ENCODE measurements at regions not wholly inside any gene's neighbourhood (a gene's known extent, or its start where the extent isn't known, plus 50 kb on each side); places are given as distances from the start of the nearest gene placed in this dataset.

- TF ChIP-seq CTCF (conservative IDR thresholded peaks at IDR 0.05; ENCODE audit: low read depth, low read length), result no peak
- TF ChIP-seq EZH2 (IDR thresholded peaks at IDR 0.05; ENCODE audit: low read length, unreplicated experiment), result no peak
Observed at GRCh38 chr2:18821431-18821830, 232.1 kb upstream of the NT5C1B start.
